Fibroblast of lung (primary cell): ENCODE measurements at regions not wholly inside any gene's neighbourhood (a gene's known extent, or its start where the extent isn't known, plus 50 kb on each side); places are given as distances from the start of the nearest gene placed in this dataset.

Source experiments
- DNase-seq, 2 donors: peaks; one replicate each; pipeline versions ENCODE4 v3.0.0 to v3.0.0-alpha.2; 2010; ENCODE audit warnings: low read depth in 2 of 2
- H2AFZ ChIP-seq: 2 replicates; pipeline ENCODE4 v1.5.1; 2012; ENCODE audit warnings: low read length, control low read depth, inconsistent platforms
- H3K27ac ChIP-seq: 2 replicates; pipeline ENCODE4 v1.5.1; 2011; ENCODE audit warnings: low read length, control low read depth; ENCODE audit not compliant: insufficient read depth
- H3K27me3 ChIP-seq: 2 replicates; pipeline ENCODE4 v1.5.1; 2011; ENCODE audit warnings: mild to moderate bottlenecking, low read length; ENCODE audit not compliant: control insufficient read depth, insufficient read depth
- H3K36me3 ChIP-seq: 2 replicates; pipeline ENCODE4 v1.5.1; 2011; ENCODE audit warnings: low read length; ENCODE audit not compliant: control insufficient read depth, insufficient read depth
- H3K4me1 ChIP-seq: 2 replicates; pipeline ENCODE4 v1.5.1; 2011; ENCODE audit warnings: low read length; ENCODE audit not compliant: control insufficient read depth, insufficient read depth; ENCODE audit errors: extremely low read depth
- H3K4me2 ChIP-seq: 2 replicates; pipeline ENCODE4 v1.5.1; 2011; ENCODE audit warnings: low read length, control low read depth; ENCODE audit not compliant: insufficient read depth; ENCODE audit errors: extremely low read depth
- H3K4me3 ChIP-seq, 4 experiments: fragments of 200-600 bp in 1 of 4; sonication (generic) in 1 of 4; replicated peaks in 1 of 4; 2 replicates each; pipeline ENCODE4 v1.5.1; 2011 to 2016; ENCODE audit warnings: low read length in 4 of 4, low read depth in 3 of 4, mild to moderate bottlenecking in 3 of 4, control low read depth in 2 of 4, inconsistent platforms in 1 of 4, mixed read lengths in 1 of 4; ENCODE audit not compliant: insufficient read depth in 1 of 4; ENCODE audit errors: control extremely low read depth in 1 of 4
- H3K79me2 ChIP-seq: 2 replicates; pipeline ENCODE4 v1.5.1; 2012; ENCODE audit warnings: mild to moderate bottlenecking, low read length, inconsistent platforms; ENCODE audit not compliant: control insufficient read depth, insufficient read depth
- H3K9ac ChIP-seq: 2 replicates; pipeline ENCODE4 v1.5.1; 2011; ENCODE audit warnings: mild to moderate bottlenecking, low read length, control low read depth; ENCODE audit not compliant: insufficient read depth
- H3K9me3 ChIP-seq: 2 replicates; pipeline ENCODE4 v1.5.1; 2012; ENCODE audit warnings: low read depth, low read length; ENCODE audit not compliant: control insufficient read depth, insufficient read depth
- H4K20me1 ChIP-seq: 2 replicates; pipeline ENCODE4 v1.5.1; 2011; ENCODE audit warnings: low read length; ENCODE audit not compliant: control insufficient read depth, insufficient read depth; ENCODE audit errors: extremely low read depth
- CTCF ChIP-seq, 2 donors: IDR thresholded peaks in 1 of 2; conservative IDR thresholded peaks in 1 of 2; 1 replicate in 1 of 2; 2 replicates in 1 of 2; pipeline ENCODE4 v1.5.1; 2011 to 2012; ENCODE audit warnings: low read length in 2 of 2, control low read depth in 1 of 2, inconsistent platforms in 1 of 2, low read depth in 1 of 2, mild to moderate bottlenecking in 1 of 2
- EZH2 ChIP-seq: IDR thresholded peaks from 2 replicates; pipeline ENCODE4 v1.5.1; 2012; ENCODE audit warnings: low read length, control low read depth, mild to moderate bottlenecking; ENCODE audit errors: missing control alignments

GRCh38 chr1:106049595-106049994 lies 1006.9 kb upstream of the PRMT6 start:
- Histone ChIP-seq H3K4me2 (no peak overlapping the region), H3K9ac (no peak overlapping the region), H3K27ac (no peak overlapping the region), H3K36me3 (no peaks in the 10 kb centered on the region), H3K9me3 (no peaks in the 10 kb centered on the region), H4K20me1 (no peaks in the 10 kb centered on the region), H3K4me1 (no peaks in the 10 kb centered on the region), H3K4me3 (no peak overlapping the region), H3K79me2 (no peaks in the 10 kb centered on the region), H2AFZ (no peak overlapping the region), H3K27me3 (no peaks in the 10 kb centered on the region)
- TF ChIP-seq CTCF (conservative IDR thresholded peaks at IDR 0.05 in 1 of 2, IDR thresholded peaks at IDR 0.05 in 1 of 2; ENCODE audit: low read depth in 1 of 2, low read length in 2 of 2) (no peak), EZH2 (no peak)
- no peak for DNase-seq

- H3K36me3 ChIP-seq = no peaks in the 10 kb centered on the region
- no peaks in the 10 kb centered on the region for H4K20me1 ChIP-seq
- TF ChIP-seq EZH2 = no peak
- TF ChIP-seq CTCF (conservative IDR thresholded peaks at IDR 0.05 in 1 of 2, IDR thresholded peaks at IDR 0.05 in 1 of 2; ENCODE audit: low read depth in 1 of 2, low read length in 2 of 2) = no peak
- H3K4me2 ChIP-seq = no peak overlapping the region
- H3K4me1 ChIP-seq = no peaks in the 10 kb centered on the region
- H3K27ac ChIP-seq = no peak overlapping the region
- H3K4me3 ChIP-seq = no peak overlapping the region
- DNase-seq = no peak
- no peaks in the 10 kb centered on the region for H3K79me2 ChIP-seq
- no peak overlapping the region for H3K9ac ChIP-seq
- no peak overlapping the region for H2AFZ ChIP-seq
- H3K9me3 ChIP-seq = no peaks in the 10 kb centered on the region
- H3K27me3 ChIP-seq = no peaks in the 10 kb centered on the region
Measured at GRCh38 chr1:106055855-106056254, 1000.6 kb upstream of the PRMT6 start.

- TF ChIP-seq EZH2 = no peak
- TF ChIP-seq CTCF (conservative IDR thresholded peaks at IDR 0.05 in 1 of 2, IDR thresholded peaks at IDR 0.05 in 1 of 2; ENCODE audit: low read depth in 1 of 2, low read length in 2 of 2) = no peak
- no peak overlapping the region for H2AFZ ChIP-seq
- H3K79me2 ChIP-seq = no peaks in the 10 kb centered on the region
Measured at GRCh38 chr1:106061586-106062495, 994.6 kb upstream of the PRMT6 start.

More at GRCh38 chr1:106061586-106062495, 994.6 kb upstream of the PRMT6 start:
- Histone ChIP-seq H3K27ac (no peak overlapping the region), H3K4me2 (no peak overlapping the region), H3K9me3 (no peaks in the 10 kb centered on the region), H4K20me1 (no peaks in the 10 kb centered on the region), H3K4me3 (no peak overlapping the region), H3K9ac (no peak overlapping the region), H3K36me3 (no peaks in the 10 kb centered on the region), H3K27me3 (no peaks in the 10 kb centered on the region), H3K4me1 (no peaks in the 10 kb centered on the region)
- DNase-seq = no peak
